Progenitor cell of endocrine pancreas (in vitro differentiated cells): ENCODE measurements at regions not wholly inside any gene's neighbourhood (a gene's known extent, or its start where the extent isn't known, plus 50 kb on each side); places are given as distances from the start of the nearest gene placed in this dataset.
"Not testable (repeated sequence)": the region's sequence is repeated elsewhere in the genome, so short reads cannot be mapped to it uniquely, and the experiment has no call there.

Experiments used
- DNase-seq: peaks from one replicate; pipeline ENCODE4 v3.0.0; 2021; ENCODE audit warnings: low spot score; ENCODE audit not compliant: unreplicated experiment
- H3K27ac Mint-ChIP-seq: 2 replicates; pipeline ENCODE4 v1.8.0; 2021; ENCODE audit warnings: mild to moderate bottlenecking, moderate library complexity, mixed read lengths
- H3K27me3 Mint-ChIP-seq: 2 replicates; pipeline ENCODE4 v1.8.0; 2021; ENCODE audit warnings: mixed read lengths
- H3K36me3 Mint-ChIP-seq: 2 replicates; pipeline ENCODE4 v1.8.0; 2022; ENCODE audit warnings: mixed read lengths; ENCODE audit not compliant: insufficient read depth
- H3K4me1 Mint-ChIP-seq: 2 replicates; pipeline ENCODE4 v1.8.0; 2021; ENCODE audit warnings: low read depth, mixed read lengths
- H3K4me3 Mint-ChIP-seq: 2 replicates; pipeline ENCODE4 v1.8.0; 2021; ENCODE audit warnings: low read depth, mild to moderate bottlenecking, moderate library complexity, mixed read lengths
- H3K9me3 Mint-ChIP-seq: 2 replicates; pipeline ENCODE4 v1.8.0; 2021; ENCODE audit warnings: low read depth, mixed read lengths
- TF ChIP-seq, protein P1 (sequence below): fragments of 200-600 bp; sonication (generic); IDR thresholded peaks from one replicate; pipeline ENCODE4 v1.5.0; 2021; ENCODE audit warnings: antibody characterized with exemption, mild to moderate bottlenecking; ENCODE audit not compliant: unreplicated experiment

- Mint-ChIP-seq H3K9me3 (peaks cover 9% of the 10 kb centered on the region), H3K36me3 (peaks cover 3% of the 10 kb centered on the region), H3K27ac (no peak overlapping the region), H3K4me1 (no peaks in the 10 kb centered on the region), H3K27me3 (peaks cover 22% of the 10 kb centered on the region), H3K4me3 (no peak overlapping the region)
- DNase-seq, result no peak
- TF ChIP-seq, protein P1, sequence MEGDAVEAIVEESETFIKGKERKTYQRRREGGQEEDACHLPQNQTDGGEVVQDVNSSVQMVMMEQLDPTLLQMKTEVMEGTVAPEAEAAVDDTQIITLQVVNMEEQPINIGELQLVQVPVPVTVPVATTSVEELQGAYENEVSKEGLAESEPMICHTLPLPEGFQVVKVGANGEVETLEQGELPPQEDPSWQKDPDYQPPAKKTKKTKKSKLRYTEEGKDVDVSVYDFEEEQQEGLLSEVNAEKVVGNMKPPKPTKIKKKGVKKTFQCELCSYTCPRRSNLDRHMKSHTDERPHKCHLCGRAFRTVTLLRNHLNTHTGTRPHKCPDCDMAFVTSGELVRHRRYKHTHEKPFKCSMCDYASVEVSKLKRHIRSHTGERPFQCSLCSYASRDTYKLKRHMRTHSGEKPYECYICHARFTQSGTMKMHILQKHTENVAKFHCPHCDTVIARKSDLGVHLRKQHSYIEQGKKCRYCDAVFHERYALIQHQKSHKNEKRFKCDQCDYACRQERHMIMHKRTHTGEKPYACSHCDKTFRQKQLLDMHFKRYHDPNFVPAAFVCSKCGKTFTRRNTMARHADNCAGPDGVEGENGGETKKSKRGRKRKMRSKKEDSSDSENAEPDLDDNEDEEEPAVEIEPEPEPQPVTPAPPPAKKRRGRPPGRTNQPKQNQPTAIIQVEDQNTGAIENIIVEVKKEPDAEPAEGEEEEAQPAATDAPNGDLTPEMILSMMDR, result no peak
Measured at GRCh38 chr13:74246487-74246886, 112.3 kb upstream of the KLF12 start.

DNA sequence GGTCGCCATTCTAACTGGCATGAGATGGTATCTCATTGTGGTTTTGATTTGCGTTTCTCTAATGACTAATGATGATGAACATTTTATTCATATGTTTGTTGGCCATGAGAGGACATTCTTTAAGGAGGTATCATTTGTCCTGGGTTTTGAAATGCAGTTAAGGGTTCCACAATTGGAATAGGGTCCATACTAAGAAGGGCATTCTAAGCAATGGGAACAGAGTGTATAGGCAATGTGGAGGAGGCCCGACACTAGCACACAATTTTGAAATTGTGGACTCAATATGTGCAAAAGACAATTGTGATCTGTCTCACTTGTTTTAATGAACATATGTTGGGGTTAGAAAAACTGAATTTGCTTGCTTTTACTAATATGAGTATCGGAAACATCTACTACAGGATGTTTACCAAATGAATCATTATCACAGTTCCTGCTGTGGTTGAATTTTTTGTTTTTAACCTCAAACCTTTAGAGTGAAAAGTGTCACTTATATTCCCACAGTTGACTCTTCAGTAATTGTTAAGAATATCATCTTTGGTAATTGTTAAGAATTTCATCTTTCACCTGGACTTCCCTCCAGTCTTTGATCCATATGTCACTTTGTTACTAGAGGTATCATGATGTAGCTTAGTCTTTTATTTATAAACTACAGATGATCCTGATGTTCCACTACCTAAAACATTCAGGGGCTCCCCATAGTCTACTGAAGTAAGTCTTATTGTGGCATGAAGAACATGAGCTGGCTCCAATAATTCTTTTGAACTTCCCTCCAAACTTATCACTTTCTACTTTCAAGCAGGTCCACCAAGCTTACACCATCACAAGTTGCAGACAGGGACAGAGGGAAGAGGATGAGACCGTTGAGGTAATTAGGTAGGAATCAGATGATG, 109.7 kb upstream of the KLF12 start:
- peaks cover 3% of the 10 kb centered on the region for H3K36me3 Mint-ChIP-seq
- H3K27ac Mint-ChIP-seq, result no peak overlapping the region
- peaks cover 17% of the 10 kb centered on the region for H3K27me3 Mint-ChIP-seq
- no peak for DNase-seq
- peaks cover 9% of the 10 kb centered on the region for H3K9me3 Mint-ChIP-seq
- H3K4me3 Mint-ChIP-seq, result no peak overlapping the region
- H3K4me1 Mint-ChIP-seq, result no peaks in the 10 kb centered on the region
- TF ChIP-seq, protein P1, result no peak

DNA sequence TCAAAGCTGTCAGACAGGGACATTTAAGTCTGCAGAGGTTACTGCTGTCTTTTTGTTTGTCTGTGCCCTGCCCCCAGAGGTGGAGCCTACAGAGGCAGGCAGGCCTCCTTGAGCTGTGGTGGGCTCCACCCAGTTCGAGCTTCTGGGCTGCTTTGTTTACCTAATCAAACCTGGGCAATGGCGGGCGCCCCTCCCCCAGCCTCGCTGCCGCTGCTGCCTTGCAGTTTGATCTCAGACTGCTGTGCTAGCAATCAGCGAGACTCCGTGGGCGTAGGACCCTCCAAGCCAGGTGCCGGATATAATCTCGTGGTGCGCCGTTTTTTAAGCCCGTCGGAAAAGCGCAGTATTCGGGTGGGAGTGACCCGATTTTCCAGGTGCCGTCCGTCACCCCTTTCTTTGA, 107.1 kb upstream of the KLF12 start:
- H3K27ac Mint-ChIP-seq, H3K36me3 Mint-ChIP-seq, H3K4me1 Mint-ChIP-seq, DNase-seq, H3K9me3 Mint-ChIP-seq: not testable (repeated sequence)
- Mint-ChIP-seq H3K27me3 (peaks cover 13% of the 10 kb centered on the region), H3K4me3 (peak overlapping the region; percentile 44)

DNA sequence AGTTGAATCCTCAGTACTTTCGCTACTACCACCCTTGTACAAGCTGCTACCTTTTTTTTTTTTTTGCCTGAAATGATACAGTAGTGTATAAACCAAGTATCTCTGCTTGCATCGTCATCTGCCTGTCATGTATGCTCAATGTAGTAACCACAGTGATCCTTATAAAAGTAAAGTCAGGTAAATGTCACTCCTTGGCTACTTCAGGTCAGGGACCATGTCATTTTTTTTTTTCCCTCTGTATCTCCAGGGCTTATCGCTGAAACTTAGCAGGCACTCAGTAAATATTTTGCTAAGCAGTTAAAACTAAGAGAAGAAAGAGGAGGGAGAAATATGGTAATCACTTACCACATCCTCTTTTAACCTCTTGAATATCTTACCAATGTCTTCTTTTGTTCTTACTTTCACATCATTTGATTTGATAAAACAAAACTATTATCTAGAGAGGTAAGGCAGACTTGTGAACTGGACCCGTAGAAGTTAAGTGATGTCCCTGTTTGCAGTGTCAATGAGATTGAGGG, 96.8 kb upstream of the KLF12 start:
- no peak overlapping the region for H3K27ac Mint-ChIP-seq
- DNase-seq, result no peak
- peaks cover 7% of the 10 kb centered on the region for H3K9me3 Mint-ChIP-seq
- no peak overlapping the region for H3K4me3 Mint-ChIP-seq
- peaks cover 3% of the 10 kb centered on the region for H3K36me3 Mint-ChIP-seq
- TF ChIP-seq, protein P1, result no peak
- H3K4me1 Mint-ChIP-seq, result peaks cover 11% of the 10 kb centered on the region
- peaks cover 37% of the 10 kb centered on the region for H3K27me3 Mint-ChIP-seq

GRCh38 chr13:74229242-74229641, 95.0 kb upstream of the KLF12 start:
- TF ChIP-seq, protein P1, result no peak
- Mint-ChIP-seq H3K9me3 (peaks cover 7% of the 10 kb centered on the region), H3K27ac (no peak overlapping the region), H3K4me3 (no peak overlapping the region), H3K36me3 (peaks cover 3% of the 10 kb centered on the region), H3K27me3 (peaks cover 37% of the 10 kb centered on the region), H3K4me1 (peaks cover 11% of the 10 kb centered on the region)
- DNase-seq, result no peak
